MM.1S (cell line): ENCODE measurements at regions not wholly inside any gene's neighbourhood (a gene's known extent, or its start where the extent isn't known, plus 50 kb on each side); places are given as distances from the start of the nearest gene placed in this dataset.

Experiments used
- EZH2 ChIP-seq: fragments of 300-600 bp; sonication (generic); optimal IDR thresholded peaks from 2 replicates; pipeline ENCODE3; 2017; ENCODE audit warnings: low read depth, mild to moderate bottlenecking, antibody characterized with exemption, low read length, mixed read lengths
- EZH2phosphoT487 ChIP-seq: fragments of 300-600 bp; sonication (generic); IDR thresholded peaks from 2 replicates; pipeline ENCODE4 v1.6.1; 2018; ENCODE audit warnings: antibody characterized with exemption, low read length
- TF ChIP-seq, protein P1 (sequence below): fragments of 300-600 bp; sonication (generic); IDR thresholded peaks from 2 replicates; pipeline ENCODE4 v1.5.1; 2016; ENCODE audit warnings: antibody characterized with exemption, low read length, mixed read lengths

DNA sequence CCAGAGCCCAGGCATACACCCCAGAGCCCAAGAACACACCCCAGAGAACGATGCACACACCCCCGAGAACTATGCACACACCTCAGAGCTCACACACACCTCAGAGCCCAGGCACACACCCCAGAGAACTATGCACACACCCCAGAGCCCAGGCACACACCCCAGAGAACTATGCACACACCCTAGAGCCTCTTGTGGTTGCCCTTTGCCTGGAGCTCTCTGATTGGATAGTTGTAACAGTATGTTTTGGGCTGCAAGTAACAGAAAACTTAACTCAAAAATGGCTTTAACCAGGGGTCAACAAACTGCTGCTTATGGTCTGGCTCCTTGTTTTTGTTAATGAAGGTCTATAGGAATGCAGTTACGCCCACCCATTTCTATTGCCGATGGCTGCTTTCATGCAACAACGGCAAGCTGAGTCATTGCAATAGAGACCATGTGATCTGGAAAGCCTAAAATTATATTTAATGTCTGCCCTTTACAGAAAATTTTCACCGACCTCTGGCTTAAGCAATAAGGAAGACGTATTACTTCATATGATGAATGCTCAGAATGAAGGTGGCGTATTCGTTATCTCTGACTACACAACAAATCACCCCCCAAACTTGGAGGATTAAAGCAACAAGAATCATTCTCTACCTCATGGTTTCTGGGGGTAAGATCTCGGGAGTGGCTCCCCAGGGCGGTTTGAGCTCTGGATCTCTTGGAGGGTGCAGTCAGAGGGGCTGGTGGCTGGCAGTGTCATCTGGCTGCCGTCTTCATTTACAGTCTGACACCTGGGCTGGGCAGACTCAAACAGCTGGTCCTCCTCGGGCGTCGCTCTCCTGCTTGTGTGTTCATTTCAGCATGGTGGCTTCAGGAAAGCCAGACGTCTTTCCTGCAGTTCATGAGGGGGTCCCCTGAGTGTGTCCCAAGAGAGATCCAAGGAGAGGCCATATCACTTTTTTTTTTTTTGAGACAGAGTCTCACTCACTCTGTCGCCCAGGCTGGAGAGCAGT is 66.3 kb upstream of the NCOR2 start:
- TF ChIP-seq, protein P1, sequence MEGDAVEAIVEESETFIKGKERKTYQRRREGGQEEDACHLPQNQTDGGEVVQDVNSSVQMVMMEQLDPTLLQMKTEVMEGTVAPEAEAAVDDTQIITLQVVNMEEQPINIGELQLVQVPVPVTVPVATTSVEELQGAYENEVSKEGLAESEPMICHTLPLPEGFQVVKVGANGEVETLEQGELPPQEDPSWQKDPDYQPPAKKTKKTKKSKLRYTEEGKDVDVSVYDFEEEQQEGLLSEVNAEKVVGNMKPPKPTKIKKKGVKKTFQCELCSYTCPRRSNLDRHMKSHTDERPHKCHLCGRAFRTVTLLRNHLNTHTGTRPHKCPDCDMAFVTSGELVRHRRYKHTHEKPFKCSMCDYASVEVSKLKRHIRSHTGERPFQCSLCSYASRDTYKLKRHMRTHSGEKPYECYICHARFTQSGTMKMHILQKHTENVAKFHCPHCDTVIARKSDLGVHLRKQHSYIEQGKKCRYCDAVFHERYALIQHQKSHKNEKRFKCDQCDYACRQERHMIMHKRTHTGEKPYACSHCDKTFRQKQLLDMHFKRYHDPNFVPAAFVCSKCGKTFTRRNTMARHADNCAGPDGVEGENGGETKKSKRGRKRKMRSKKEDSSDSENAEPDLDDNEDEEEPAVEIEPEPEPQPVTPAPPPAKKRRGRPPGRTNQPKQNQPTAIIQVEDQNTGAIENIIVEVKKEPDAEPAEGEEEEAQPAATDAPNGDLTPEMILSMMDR = no peak
- TF ChIP-seq EZH2 = no peak
- TF ChIP-seq EZH2phosphoT487 = no peak
